ENCODE measurements at regions not wholly inside any gene's neighbourhood (a gene's known extent, or its start where the extent isn't known, plus 50 kb on each side); places are given as distances from the start of the nearest gene placed in this dataset.
A peak's percentile ranks its signal among the peaks of the same experiment; 100 is the strongest.

DNA sequence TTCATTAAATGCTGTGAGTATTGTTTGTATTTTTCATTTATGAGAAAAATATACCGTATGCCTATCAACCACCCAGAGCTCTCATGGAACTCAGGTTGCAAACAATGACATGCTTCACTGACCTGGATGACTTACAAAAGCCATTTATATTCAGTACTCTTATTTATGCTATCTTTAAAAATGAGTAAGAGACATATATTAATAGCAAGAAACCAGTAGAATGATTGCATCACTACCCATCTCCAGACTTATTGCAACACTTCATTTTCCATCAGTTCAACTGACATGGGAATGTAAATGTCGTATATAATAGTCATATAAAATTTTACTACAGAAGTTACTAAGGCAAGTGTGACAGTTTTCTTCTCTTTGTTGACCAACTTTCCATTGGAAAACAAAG is 69.1 kb downstream of the OTP start:
- no peak for DNase-seq (ENCODE audit: low read depth)

DNA sequence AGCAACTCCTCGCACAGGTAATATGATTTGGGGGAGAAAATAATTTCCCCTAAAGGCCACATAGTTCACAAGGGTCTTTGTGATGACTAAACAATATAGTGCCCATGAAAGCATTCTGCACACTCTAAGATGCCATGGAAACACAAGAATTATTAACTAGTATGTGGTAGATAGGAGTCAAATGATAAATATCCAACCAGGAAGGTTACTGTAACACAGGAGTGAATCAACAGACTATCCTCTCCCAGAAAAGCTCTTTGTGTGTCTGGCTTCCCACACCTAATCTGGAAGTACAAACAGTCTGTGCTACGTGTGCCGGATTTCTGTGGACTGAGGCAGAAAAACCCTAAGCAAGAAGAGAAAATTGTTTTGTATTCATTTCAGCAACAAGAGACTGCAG is 70.0 kb downstream of the OTP start:
- DNase-seq (ENCODE audit: low read depth), result no peak

DNA sequence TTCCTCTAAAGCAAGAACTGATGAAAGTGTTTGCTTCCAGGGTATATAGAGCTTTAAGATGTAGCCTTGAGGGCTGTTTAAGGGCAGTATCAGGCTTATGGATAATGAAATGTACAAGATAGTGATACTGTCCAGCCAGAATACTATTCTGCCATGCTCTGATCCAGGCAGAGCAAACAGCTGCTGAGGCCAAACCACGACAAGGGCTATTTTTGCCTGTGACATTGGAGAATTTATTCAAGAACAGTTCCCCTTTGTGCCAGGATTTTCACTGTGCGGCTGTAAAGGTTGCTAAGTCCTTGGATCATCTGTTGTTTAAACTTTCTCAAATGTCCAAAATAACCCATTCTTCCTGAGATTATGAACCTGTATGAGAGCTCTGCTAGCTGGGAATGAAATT is 70.4 kb downstream of the OTP start:
- no peak for DNase-seq (ENCODE audit: low read depth)

DNA sequence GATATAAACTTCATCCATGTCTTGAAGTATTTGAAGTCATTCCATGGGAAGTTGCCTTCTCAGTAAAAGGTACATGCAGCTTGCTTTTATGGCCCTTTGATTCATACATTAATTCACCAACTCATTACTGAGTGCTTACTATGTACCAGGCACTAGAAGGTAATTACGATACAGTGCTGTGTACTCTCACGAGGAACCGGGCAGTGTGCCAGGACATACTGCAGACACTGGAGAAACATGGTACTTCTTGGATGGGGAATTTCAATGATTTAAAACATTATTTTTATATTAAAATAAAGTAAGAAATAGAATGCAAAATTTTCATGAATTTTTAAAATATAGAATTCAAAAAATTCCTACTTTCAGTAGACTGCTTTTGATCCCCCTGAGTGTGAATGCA is 71.4 kb upstream of the WDR41 start:
- DNase-seq (ENCODE audit: low read depth), result no peak

DNA sequence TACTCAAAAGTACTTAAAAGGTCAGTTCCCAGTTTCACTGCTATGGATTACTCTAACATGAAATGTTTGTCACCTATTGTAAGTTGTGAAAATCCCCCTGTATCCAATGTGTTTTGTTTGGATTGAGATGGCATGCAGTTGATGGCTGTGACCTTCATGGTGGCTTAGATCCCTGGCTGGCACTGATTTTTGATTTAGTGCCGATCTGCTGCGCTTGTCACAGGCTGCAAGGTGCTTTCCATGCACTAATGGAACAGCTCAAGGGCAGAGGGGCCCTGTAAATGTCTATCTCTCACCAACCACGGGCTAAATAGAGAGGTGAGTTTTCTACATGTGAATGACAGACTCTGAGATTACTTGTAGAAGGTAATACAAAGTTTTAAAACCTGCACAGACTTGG is 69.8 kb upstream of the WDR41 start:
- DNase-seq (ENCODE audit: low read depth), result no peak

DNA sequence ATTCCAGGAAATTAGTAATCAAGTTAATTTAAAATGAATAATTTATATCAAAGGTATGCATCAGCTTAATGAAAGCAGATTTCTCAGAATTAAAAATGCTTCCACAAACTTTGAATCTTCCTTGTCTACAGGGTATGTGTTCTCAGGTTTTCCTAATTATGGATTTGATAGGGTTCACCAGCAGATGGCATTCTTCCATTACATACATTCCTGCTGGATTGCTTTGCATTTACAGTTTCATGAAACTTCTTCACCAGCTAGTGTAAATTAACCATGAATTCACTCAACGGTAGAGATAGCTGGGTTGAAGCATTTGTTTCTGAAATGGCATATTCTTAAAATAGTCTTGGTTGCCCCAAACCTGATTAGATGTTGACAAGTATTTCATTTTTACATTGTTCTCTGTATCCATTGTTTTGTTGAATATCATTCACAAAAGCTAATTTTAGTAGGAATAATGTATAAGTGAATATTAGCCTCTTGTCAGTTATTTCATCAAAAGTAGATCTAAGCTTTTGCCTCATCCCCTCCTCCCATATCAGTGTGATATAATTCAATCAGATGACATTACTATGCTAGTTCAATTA is 68.7 kb upstream of the WDR41 start:
- peak; percentile 45 for DNase-seq (ENCODE audit: low read depth)

DNA sequence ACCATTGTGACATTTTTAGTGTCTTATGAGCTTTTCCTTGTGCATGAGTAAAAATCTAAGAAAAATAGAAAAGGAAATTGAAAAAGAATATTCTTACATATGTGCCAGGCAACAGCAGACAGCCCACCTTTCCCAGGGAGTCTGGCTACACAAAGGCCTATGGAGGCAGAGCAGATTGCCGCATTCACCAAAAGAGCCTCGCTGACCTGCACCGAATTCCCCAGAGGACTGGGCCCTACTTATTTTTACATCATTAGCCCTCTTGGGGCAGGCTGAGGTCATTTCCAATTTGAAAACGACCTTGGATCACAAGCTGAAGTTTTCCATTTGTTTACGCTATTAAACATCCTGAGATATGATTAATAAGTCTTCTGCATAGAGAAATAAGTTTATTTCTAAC is 66.2 kb upstream of the WDR41 start:
- no peak for DNase-seq (ENCODE audit: low read depth)

DNA sequence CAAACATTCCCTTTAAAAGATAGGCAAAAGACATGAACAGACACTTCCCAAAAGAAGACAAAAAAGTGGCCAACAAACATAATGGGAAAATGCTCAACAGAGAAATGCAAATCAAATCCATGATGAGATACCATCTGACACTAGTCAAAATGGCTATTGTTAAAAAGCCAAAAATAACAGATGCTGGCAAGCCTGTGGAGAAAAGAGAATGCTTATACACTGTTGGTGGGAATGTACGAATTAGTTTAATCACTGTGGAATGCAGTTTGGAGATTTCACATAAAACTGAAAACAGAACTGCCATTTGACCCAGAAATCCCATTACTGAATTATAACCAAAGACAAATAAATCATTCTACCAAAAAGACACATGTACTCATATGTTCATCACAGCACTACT is 58.3 kb upstream of the WDR41 start:
- peak; percentile 22 for DNase-seq (ENCODE audit: low read depth)

DNA sequence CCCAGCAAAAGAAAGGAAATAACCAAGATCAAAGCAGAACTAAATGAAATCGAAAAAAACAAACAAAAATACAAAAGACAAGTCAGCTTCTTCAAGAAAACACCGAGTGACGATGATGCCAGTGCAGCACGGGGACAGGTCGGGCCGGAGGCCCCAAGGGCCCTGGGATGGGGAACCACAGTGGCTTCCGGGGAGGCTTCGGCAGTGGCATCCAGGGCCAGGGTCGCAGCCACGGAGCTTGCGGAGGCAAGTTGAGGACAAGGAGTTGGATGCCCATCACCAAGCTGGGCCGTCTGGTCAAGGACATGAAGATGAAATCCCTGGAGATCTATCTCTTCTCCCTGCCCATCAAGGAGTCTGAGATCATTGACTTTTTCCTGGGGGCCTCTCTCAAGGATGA is 53.2 kb upstream of the WDR41 start:
- DNase-seq (ENCODE audit: low read depth), result no peak
